Endothelial cell of umbilical vein (primary cell): ENCODE measurements at regions not wholly inside any gene's neighbourhood (a gene's known extent, or its start where the extent isn't known, plus 50 kb on each side); places are given as distances from the start of the nearest gene placed in this dataset.

ENCODE experiments used
- BruUV-seq: library from RNA; stranded (reverse); fragments of 400-500 nt; replicated peaks from 2 replicates; lab custom pipeline; 2021; lab: Mats Ljungman, UMichigan
- CTCF ChIA-PET: fragments of 300-600, 350-600 bp; sonication (Branson Sonifier 250); formaldehyde crosslinking; loops from one replicate; lab custom pipeline; 2021; ENCODE audit warnings: antibody characterized with exemption, inconsistent platforms; lab: Charles Lee
- POLR2A ChIA-PET: fragments of 300-600, 350-600 bp; sonication (Branson Sonifier 250); formaldehyde crosslinking; loops from one replicate; lab custom pipeline; 2021; ENCODE audit warnings: antibody characterized with exemption, inconsistent platforms; lab: Charles Lee
- DNase-seq: peaks from one replicate; pipeline ENCODE4 v3.0.0-alpha.2; 2011; ENCODE audit warnings: low read depth, low spot score
- FAIRE-seq: peaks from 2 replicates; lab custom pipeline; 2011; peaks lifted over from hg19 to GRCh38; lab: Jason Lieb, UNC
- H2AFZ ChIP-seq: 2 replicates; pipeline ENCODE4 v1.6.0; 2012; ENCODE audit warnings: low read depth, low read length, control low read depth, inconsistent platforms
- H3K27ac ChIP-seq: 2 replicates; pipeline ENCODE4 v1.5.1; 2011; ENCODE audit warnings: low read depth, mild to moderate bottlenecking, control low read depth, low read length, moderate library complexity; ENCODE audit not compliant: insufficient read depth
- H3K27me3 ChIP-seq, 2 experiments: 2 replicates each; pipeline versions ENCODE4 v1.6.0 to v1.6.1; 2011; ENCODE audit warnings: low read length in 2 of 2, mixed read lengths in 1 of 2; ENCODE audit not compliant: control insufficient read depth in 2 of 2, insufficient read depth in 2 of 2
- H3K36me3 ChIP-seq, 2 experiments: 2 replicates in 1 of 2; 3 replicates in 1 of 2; pipeline ENCODE4 v1.5.1; 2011; ENCODE audit warnings: low read length in 2 of 2, mild to moderate bottlenecking in 1 of 2, moderate library complexity in 1 of 2; ENCODE audit not compliant: control insufficient read depth in 2 of 2, insufficient read depth in 2 of 2; ENCODE audit errors: extremely low read depth in 1 of 2
- H3K4me1 ChIP-seq: 3 replicates; pipeline ENCODE4 v1.5.1; 2011; ENCODE audit warnings: mild to moderate bottlenecking, low read length; ENCODE audit not compliant: control insufficient read depth, insufficient read depth; ENCODE audit errors: extremely low read depth
- H3K4me2 ChIP-seq: 2 replicates; pipeline ENCODE4 v1.6.1; 2011; ENCODE audit warnings: low read length, control low read depth, mixed read lengths; ENCODE audit not compliant: insufficient read depth
- H3K4me3 ChIP-seq, 3 experiments: fragments of 200-600 bp in 1 of 3; sonication (generic), shearing (Covaris generic) in 1 of 3; replicated peaks in 1 of 3; 2 replicates each; pipeline ENCODE4 v1.5.1; 2011 to 2016; ENCODE audit warnings: control low read depth in 3 of 3, low read length in 3 of 3, mild to moderate bottlenecking in 2 of 3, inconsistent platforms in 1 of 3, low read depth in 1 of 3, moderate library complexity in 1 of 3; ENCODE audit not compliant: insufficient read depth in 1 of 3
- H3K79me2 ChIP-seq: 2 replicates; pipeline ENCODE4 v1.6.0; 2012; ENCODE audit warnings: low read length, inconsistent platforms; ENCODE audit not compliant: control insufficient read depth, insufficient read depth
- H3K9ac ChIP-seq: replicated peaks from 2 replicates; pipeline ENCODE3; 2011; ENCODE audit warnings: low read length, control low read depth; ENCODE audit not compliant: insufficient read depth; ENCODE audit errors: extremely low read depth
- H3K9me1 ChIP-seq: replicated peaks from 3 replicates; pipeline ENCODE4 v1.6.0; 2011; ENCODE audit warnings: mild to moderate bottlenecking, low read length; ENCODE audit not compliant: control insufficient read depth, insufficient read depth; ENCODE audit errors: extremely low read depth
- H3K9me3 ChIP-seq: replicated peaks from 2 replicates; pipeline ENCODE4 v1.5.1; 2012; ENCODE audit warnings: low read length, inconsistent platforms; ENCODE audit not compliant: control insufficient read depth, insufficient read depth
- H4K20me1 ChIP-seq: replicated peaks from 2 replicates; pipeline ENCODE3; 2011; ENCODE audit warnings: mild to moderate bottlenecking, low read length; ENCODE audit not compliant: control insufficient read depth, insufficient read depth; ENCODE audit errors: extremely low read depth
- EZH2 ChIP-seq: IDR thresholded peaks from 2 replicates; pipeline ENCODE4 v1.6.1; 2012; ENCODE audit warnings: borderline replicate concordance, low read depth, mild to moderate bottlenecking, moderate library complexity, low read length, inconsistent platforms; ENCODE audit not compliant: severe bottlenecking
- FOS ChIP-seq: IDR thresholded peaks from 2 replicates; pipeline ENCODE4 v1.6.1; 2011; ENCODE audit warnings: mild to moderate bottlenecking, low read length, moderate library complexity, borderline replicate concordance; ENCODE audit not compliant: insufficient read depth
- GATA2 ChIP-seq: IDR thresholded peaks from 2 replicates; pipeline ENCODE4 v1.7.0; 2011; ENCODE audit warnings: low read depth, mild to moderate bottlenecking, moderate library complexity, mixed read lengths, low read length; ENCODE audit not compliant: insufficient read length, insufficient read depth
- JUN ChIP-seq: IDR thresholded peaks from 2 replicates; pipeline ENCODE4 v1.6.1; 2011; ENCODE audit warnings: borderline replicate concordance, low read depth; ENCODE audit not compliant: insufficient read length, insufficient read depth
- MYC ChIP-seq: IDR thresholded peaks from one replicate; pipeline ENCODE4 v1.6.1; 2011; ENCODE audit warnings: mild to moderate bottlenecking, low read depth, low read length
- POLR2A ChIP-seq: IDR thresholded peaks from 2 replicates; pipeline ENCODE4 v1.6.1; 2012; ENCODE audit warnings: low read depth, mild to moderate bottlenecking, control low read depth, low read length
- POLR2AphosphoS5 ChIP-seq: IDR thresholded peaks from 2 replicates; pipeline ENCODE4 v1.6.1; 2012; ENCODE audit warnings: low read depth, mild to moderate bottlenecking, control low read depth, low read length, moderate library complexity; ENCODE audit not compliant: insufficient read depth
- dilution Hi-C: fragments of 300-500 bp; cut with MboI; formaldehyde crosslinking; loops from one replicate; pipeline ENCODE4 v1.15.0; 2019; ENCODE audit warnings: low sequenced_read_pairs; ENCODE audit not compliant: extremely low pct_ligation_motif_present
- intact Hi-C: fragments of 100-400 bp; cut with micrococcal nuclease; formaldehyde crosslinking; loops from one replicate; pipeline ENCODE4 v1.10.0; 2022
- TF ChIP-seq, protein P1 (sequence below), 2 donors: IDR thresholded peaks; 1 replicate in 1 of 2; 2 replicates in 1 of 2; pipeline ENCODE4 v1.5.1; 2011; ENCODE audit warnings: low read length in 2 of 2, mild to moderate bottlenecking in 2 of 2, moderate library complexity in 2 of 2, control low read depth in 1 of 2, inconsistent platforms in 1 of 2, low read depth in 1 of 2; ENCODE audit not compliant: insufficient read depth in 1 of 2; ENCODE audit errors: extremely low read depth in 1 of 2
- TF ChIP-seq, protein P2 (sequence below): IDR thresholded peaks from 2 replicates; pipeline ENCODE4 v1.6.1; 2011; ENCODE audit not compliant: insufficient read depth, insufficient read length

DNA sequence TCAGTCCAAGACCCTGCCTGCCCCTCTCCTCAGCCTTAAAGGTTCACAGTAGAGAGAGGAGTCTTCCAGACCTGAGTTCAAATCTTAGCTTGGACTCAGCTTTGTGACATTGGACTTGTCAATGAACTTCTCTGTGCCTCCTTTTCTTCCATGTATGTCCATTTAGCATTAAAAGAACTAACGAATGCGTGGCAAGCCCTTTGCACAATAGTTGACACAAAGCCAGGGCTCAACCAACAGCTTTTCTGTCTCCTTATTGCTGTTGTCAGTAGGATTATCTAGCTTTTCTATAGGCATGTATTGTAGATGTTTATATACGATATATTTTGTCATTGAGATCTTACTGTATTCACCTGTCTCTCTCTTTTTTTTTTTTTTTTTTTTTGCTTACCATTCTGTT is 450.8 kb downstream of the PTPRU start:
- Histone ChIP-seq H3K9ac (no peak overlapping the region), H3K4me1 (peaks cover 13% of the 10 kb centered on the region), H3K9me1 (no peaks in the 10 kb centered on the region), H3K27ac (no peak overlapping the region), H2AFZ (no peak overlapping the region), H3K79me2 (no peaks in the 10 kb centered on the region), H3K4me3 (no peak overlapping the region), H3K27me3 (peaks cover 0 to 6% of the 10 kb centered on the region in 2 experiments), H3K36me3 (no peaks in the 10 kb centered on the region), H3K9me3 (no peaks in the 10 kb centered on the region), H3K4me2 (no peak overlapping the region), H4K20me1 (no peaks in the 10 kb centered on the region)
- DNase-seq = no peak
- BruUV-seq = no TSS peak
- TF ChIP-seq GATA2 (no peak), POLR2A (no peak), JUN (no peak), POLR2AphosphoS5 (no peak), MYC (no peak), FOS (no peak), EZH2 (no peak)
- TF ChIP-seq, protein P1, sequence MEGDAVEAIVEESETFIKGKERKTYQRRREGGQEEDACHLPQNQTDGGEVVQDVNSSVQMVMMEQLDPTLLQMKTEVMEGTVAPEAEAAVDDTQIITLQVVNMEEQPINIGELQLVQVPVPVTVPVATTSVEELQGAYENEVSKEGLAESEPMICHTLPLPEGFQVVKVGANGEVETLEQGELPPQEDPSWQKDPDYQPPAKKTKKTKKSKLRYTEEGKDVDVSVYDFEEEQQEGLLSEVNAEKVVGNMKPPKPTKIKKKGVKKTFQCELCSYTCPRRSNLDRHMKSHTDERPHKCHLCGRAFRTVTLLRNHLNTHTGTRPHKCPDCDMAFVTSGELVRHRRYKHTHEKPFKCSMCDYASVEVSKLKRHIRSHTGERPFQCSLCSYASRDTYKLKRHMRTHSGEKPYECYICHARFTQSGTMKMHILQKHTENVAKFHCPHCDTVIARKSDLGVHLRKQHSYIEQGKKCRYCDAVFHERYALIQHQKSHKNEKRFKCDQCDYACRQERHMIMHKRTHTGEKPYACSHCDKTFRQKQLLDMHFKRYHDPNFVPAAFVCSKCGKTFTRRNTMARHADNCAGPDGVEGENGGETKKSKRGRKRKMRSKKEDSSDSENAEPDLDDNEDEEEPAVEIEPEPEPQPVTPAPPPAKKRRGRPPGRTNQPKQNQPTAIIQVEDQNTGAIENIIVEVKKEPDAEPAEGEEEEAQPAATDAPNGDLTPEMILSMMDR (IDR thresholded peaks at IDR 0.05; ENCODE audit: extremely low read depth in 1 of 2, insufficient read depth in 1 of 2, low read depth in 1 of 2, low read length in 2 of 2) = no peak
- TF ChIP-seq, protein P2, sequence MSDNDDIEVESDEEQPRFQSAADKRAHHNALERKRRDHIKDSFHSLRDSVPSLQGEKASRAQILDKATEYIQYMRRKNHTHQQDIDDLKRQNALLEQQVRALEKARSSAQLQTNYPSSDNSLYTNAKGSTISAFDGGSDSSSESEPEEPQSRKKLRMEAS = no peak
- FAIRE-seq = no peak
- intact Hi-C loops = no loop called here
- dilution Hi-C loops = no loop called here
- CTCF ChIA-PET = interaction anchor here (1.7 to 7.5 kb wide), 2 partner anchors 17 to 21 kb away, joined by 4 to 71 read pairs; no protein-coding TSS in a partner anchor
- POLR2A ChIA-PET = no interaction called here
